Spleen (tissue), 11 donors: ENCODE measurements at regions not wholly inside any gene's neighbourhood (a gene's known extent, or its start where the extent isn't known, plus 50 kb on each side); places are given as distances from the start of the nearest gene placed in this dataset.

Source experiments
- DNase-seq: peaks from one replicate; pipeline ENCODE4 v3.0.0-alpha.2; 2020
- H3K27ac ChIP-seq, 8 donors: fragments of 200-600 bp; sonication (generic) in 7 of 8; 1 replicate in 4 of 8; 2 replicates in 4 of 8; pipeline versions ENCODE4 v1.5.0 to v1.8.0; 2016 to 2021; ENCODE audit warnings: inconsistent platforms in 4 of 8, mild to moderate bottlenecking in 4 of 8, moderate library complexity in 1 of 8
- H3K27me3 ChIP-seq, 7 donors: fragments of 200-600 bp; sonication (generic) in 6 of 7; replicated peaks in 1 of 7; 1 replicate in 4 of 7; 2 replicates in 3 of 7; pipeline versions ENCODE4 v1.5.0 to v1.8.0; 2016 to 2021; ENCODE audit warnings: inconsistent platforms in 3 of 7, mild to moderate bottlenecking in 1 of 7
- H3K36me3 ChIP-seq, 6 donors: fragments of 200-600 bp; sonication (generic) in 5 of 6; 1 replicate in 4 of 6; 2 replicates in 2 of 6; pipeline versions ENCODE4 v1.5.0 to v1.8.0; 2016 to 2021; ENCODE audit warnings: inconsistent platforms in 2 of 6
- H3K4me1 ChIP-seq, 6 donors: fragments of 200-600 bp; sonication (generic) in 5 of 6; 1 replicate in 3 of 6; 2 replicates in 3 of 6; pipeline versions ENCODE4 v1.5.0 to v1.8.0; 2016 to 2021; ENCODE audit warnings: inconsistent platforms in 3 of 6
- H3K4me3 ChIP-seq, 8 donors: fragments of 200-600 bp; sonication (generic) in 7 of 8; 1 replicate in 4 of 8; 2 replicates in 4 of 8; pipeline versions ENCODE4 v1.5.0 to v1.8.0; 2016 to 2021; ENCODE audit warnings: inconsistent platforms in 4 of 8, mild to moderate bottlenecking in 4 of 8, moderate library complexity in 2 of 8
- H3K9me3 ChIP-seq, 8 donors: fragments of 200-600 bp; sonication (generic) in 7 of 8; 1 replicate in 4 of 8; 2 replicates in 4 of 8; pipeline versions ENCODE4 v1.5.0 to v1.8.0; 2016 to 2021; ENCODE audit warnings: inconsistent platforms in 4 of 8
- CTCF ChIP-seq, 11 experiments: fragments of 200-600 bp in 7 of 11; fragments of 450-650 bp in 4 of 11; sonication (generic) in 4 of 11; IDR thresholded peaks in 8 of 11; conservative IDR thresholded peaks in 3 of 11; 1 replicate in 7 of 11; 2 replicates in 4 of 11; pipeline versions ENCODE4 v1.4.0 to v1.8.0; 2016 to 2021; ENCODE audit warnings: antibody characterized with exemption in 11 of 11, inconsistent platforms in 4 of 11, mild to moderate bottlenecking in 1 of 11
- POLR2A ChIP-seq, 3 donors: fragments of 450-650 bp; IDR thresholded peaks; one replicate each; pipeline ENCODE4 v1.5.1; 2017; ENCODE audit warnings: antibody characterized with exemption in 3 of 3, mild to moderate bottlenecking in 1 of 3
- POLR2AphosphoS5 ChIP-seq, 3 donors: sonication (generic); formaldehyde crosslinking; IDR thresholded peaks; one replicate each; pipeline ENCODE4 v1.5.1; 2017; ENCODE audit warnings: antibody characterized with exemption in 3 of 3
- WGBS, 5 donors: extraction: QIAGEN DNeasy Blood & Tissue Kit in 3 of 5; methylation state at CpG; one replicate each; pipeline versions ENCODE4 v1.1.5 to v1.1.7; 2013 to 2018; 5-methylcytosine and 5-hydroxymethylcytosine counted together
- intact Hi-C: fragments of 100-400 bp; cut with DNase I; formaldehyde crosslinking; loops from one replicate; pipeline ENCODE4 v1.15.0; 2023; ENCODE audit warnings: low total_unique reads
- donor health status: healthy with polysubstance abuse.
- donor health status: DM: no; HTN: no; CAD: no; lungs with moderate emphysema.
- donor health status: DM: no; HTN: no; CAD: no.
- donor health status: Bipolar disorder and iron deficiency.
- donor health status: healthy.
- donor health status: DM: no; HTN: no; CAD: no.
- donor health status: DM: yes; HTN: yes; CAD: no.

- H3K4me1 ChIP-seq = peaks cover 0 to 20% (median 3%) of the 10 kb centered on the region in 6 donors
- intact Hi-C loops = no loop called here
- TF ChIP-seq POLR2A (IDR thresholded peaks at IDR 0.05) (no peak), CTCF (IDR thresholded peaks at IDR 0.05 in 8 of 11, conservative IDR thresholded peaks at IDR 0.05 in 3 of 11) (no peak)
- no peak overlapping the region for H3K27ac ChIP-seq
- 88 to 97% (median 92%) methylated on average over 2 of the region's 2 CpGs for WGBS, 5 donors
- H3K9me3 ChIP-seq = peaks cover 0 to 13% (median 0%) of the 10 kb centered on the region in 8 donors
- no peak for DNase-seq
- H3K36me3 ChIP-seq = no peaks in the 10 kb centered on the region
- no peak overlapping the region for H3K4me3 ChIP-seq
- H3K27me3 ChIP-seq = peaks cover 0 to 26% (median 0%) of the 10 kb centered on the region in 7 donors
Measured at GRCh38 chr17:65279456-65279855, 142.3 kb downstream of the RGS9 start.

DNA sequence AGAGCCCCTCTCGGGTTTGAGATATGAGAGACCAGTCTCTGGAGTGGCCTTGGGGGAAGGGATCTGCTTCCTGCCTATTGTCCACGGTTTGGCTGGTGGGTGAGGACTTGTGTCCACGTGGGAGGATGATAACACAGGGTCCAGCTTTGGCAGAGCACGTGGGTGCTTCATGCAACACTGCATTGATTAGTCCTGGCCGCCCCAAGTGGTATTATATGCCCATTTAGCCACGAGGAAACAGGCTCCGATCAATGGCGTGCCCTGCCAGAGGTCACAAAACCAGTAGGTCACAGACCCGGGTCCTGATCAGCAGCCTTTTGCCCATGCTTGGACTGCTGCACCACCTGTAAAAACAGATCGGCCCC lies 141.6 kb downstream of the RGS9 start:
- Histone ChIP-seq H3K9me3 (peaks cover 0 to 13% (median 0%) of the 10 kb centered on the region in 8 donors), H3K27ac (no peak overlapping the region), H3K27me3 (peaks cover 0 to 26% (median 0%) of the 10 kb centered on the region in 7 donors), H3K4me1 (peaks cover 0 to 20% (median 3%) of the 10 kb centered on the region in 6 donors), H3K36me3 (no peaks in the 10 kb centered on the region), H3K4me3 (no peak overlapping the region)
- intact Hi-C loops = no loop called here
- DNase-seq = no peak
- TF ChIP-seq POLR2A (IDR thresholded peaks at IDR 0.05) = no peak
- no peak for TF ChIP-seq CTCF (IDR thresholded peaks at IDR 0.05 in 8 of 11, conservative IDR thresholded peaks at IDR 0.05 in 3 of 11)
- TF ChIP-seq POLR2AphosphoS5 (IDR thresholded peaks at IDR 0.05) = no peak
- WGBS, 5 donors = 58 to 74% (median 60%) methylated on average over 10 of the region's 10 CpGs

- TF ChIP-seq POLR2A (IDR thresholded peaks at IDR 0.05) (no peak), CTCF (IDR thresholded peaks at IDR 0.05 in 8 of 11, conservative IDR thresholded peaks at IDR 0.05 in 3 of 11) (peak in 10 of 11 experiments; percentile 29 to 73 (median 58))
- H3K4me1 ChIP-seq = peaks cover 0 to 20% (median 3%) of the 10 kb centered on the region in 6 donors
- H3K27me3 ChIP-seq = peaks cover 0 to 26% (median 0%) of the 10 kb centered on the region in 7 donors
- no peak overlapping the region for H3K4me3 ChIP-seq
- H3K36me3 ChIP-seq = no peaks in the 10 kb centered on the region
- H3K27ac ChIP-seq = no peak overlapping the region
- H3K9me3 ChIP-seq = peaks cover 0 to 11% (median 0%) of the 10 kb centered on the region in 8 donors
- 37 to 42% (median 41%) methylated on average over 10 to 12 of the region's 12 CpGs for WGBS, 5 donors
- intact Hi-C loops = no loop called here
- no peak for DNase-seq
Measured at GRCh38 chr17:65278050-65278819, 141.1 kb downstream of the RGS9 start.

- peaks cover 0 to 4% (median 0%) of the 10 kb centered on the region in 8 donors for H3K9me3 ChIP-seq
- intact Hi-C loops = no loop called here
Measured at GRCh38 chr17:65277576-65277975, 140.4 kb downstream of the RGS9 start.

More at GRCh38 chr17:65277576-65277975, 140.4 kb downstream of the RGS9 start:
- Histone ChIP-seq H3K4me3 (no peak overlapping the region), H3K36me3 (no peaks in the 10 kb centered on the region), H3K27me3 (peaks cover 0 to 26% (median 0%) of the 10 kb centered on the region in 7 donors), H3K27ac (no peak overlapping the region), H3K4me1 (peaks cover 0 to 20% (median 3%) of the 10 kb centered on the region in 6 donors)
- 18 to 36% (median 21%) methylated on average over 10 of the region's 10 CpGs for WGBS, 5 donors
- no peak for DNase-seq
- no peak for TF ChIP-seq POLR2A (IDR thresholded peaks at IDR 0.05)
- TF ChIP-seq CTCF (IDR thresholded peaks at IDR 0.05 in 8 of 11, conservative IDR thresholded peaks at IDR 0.05 in 3 of 11) = no peak
- TF ChIP-seq POLR2AphosphoS5 (IDR thresholded peaks at IDR 0.05) = no peak
